ENCODE measurements at regions not wholly inside any gene's neighbourhood (a gene's known extent, or its start where the extent isn't known, plus 50 kb on each side); places are given as distances from the start of the nearest gene placed in this dataset.

GRCh38 chr22:25363474-25363873, 144.0 kb downstream of the CRYBB2 start:
- no peak for TF ChIP-seq REST (IDR thresholded peaks at IDR 0.05; ENCODE audit: low read depth)
- TF ChIP-seq, protein P1, sequence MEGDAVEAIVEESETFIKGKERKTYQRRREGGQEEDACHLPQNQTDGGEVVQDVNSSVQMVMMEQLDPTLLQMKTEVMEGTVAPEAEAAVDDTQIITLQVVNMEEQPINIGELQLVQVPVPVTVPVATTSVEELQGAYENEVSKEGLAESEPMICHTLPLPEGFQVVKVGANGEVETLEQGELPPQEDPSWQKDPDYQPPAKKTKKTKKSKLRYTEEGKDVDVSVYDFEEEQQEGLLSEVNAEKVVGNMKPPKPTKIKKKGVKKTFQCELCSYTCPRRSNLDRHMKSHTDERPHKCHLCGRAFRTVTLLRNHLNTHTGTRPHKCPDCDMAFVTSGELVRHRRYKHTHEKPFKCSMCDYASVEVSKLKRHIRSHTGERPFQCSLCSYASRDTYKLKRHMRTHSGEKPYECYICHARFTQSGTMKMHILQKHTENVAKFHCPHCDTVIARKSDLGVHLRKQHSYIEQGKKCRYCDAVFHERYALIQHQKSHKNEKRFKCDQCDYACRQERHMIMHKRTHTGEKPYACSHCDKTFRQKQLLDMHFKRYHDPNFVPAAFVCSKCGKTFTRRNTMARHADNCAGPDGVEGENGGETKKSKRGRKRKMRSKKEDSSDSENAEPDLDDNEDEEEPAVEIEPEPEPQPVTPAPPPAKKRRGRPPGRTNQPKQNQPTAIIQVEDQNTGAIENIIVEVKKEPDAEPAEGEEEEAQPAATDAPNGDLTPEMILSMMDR (IDR thresholded peaks at IDR 0.05 in 2 of 3, conservative IDR thresholded peaks at IDR 0.05 in 1 of 3; ENCODE audit: borderline replicate concordance in 1 of 3, insufficient read depth in 1 of 3, low read depth in 2 of 3, low read length in 2 of 3): no peak
- no peak for TF ChIP-seq POLR2AphosphoS5 (IDR thresholded peaks at IDR 0.05; ENCODE audit: low read depth, low read length)
- TF ChIP-seq ZNF274 (IDR thresholded peaks at IDR 0.05; ENCODE audit: low read depth, low read length): no peak
- TF ChIP-seq ZFX (IDR thresholded peaks at IDR 0.05): no peak
